Neuronal stem cell (in vitro differentiated cells): ENCODE measurements at regions not wholly inside any gene's neighbourhood (a gene's known extent, or its start where the extent isn't known, plus 50 kb on each side); places are given as distances from the start of the nearest gene placed in this dataset.

Experiments
- DNase-seq: peaks from one replicate; pipeline ENCODE4 v3.0.0-alpha.2; 2013; ENCODE audit warnings: low spot score
- H2AFZ ChIP-seq: one replicate; pipeline ENCODE4 v1.6.1; 2013; ENCODE audit warnings: mild to moderate bottlenecking, low read length, inconsistent platforms
- H2AK5ac ChIP-seq: 2 replicates; pipeline ENCODE4 v1.6.1; 2013; ENCODE audit warnings: low read depth, mild to moderate bottlenecking, inconsistent platforms, low read length, moderate library complexity, mixed read lengths
- H2BK120ac ChIP-seq: 2 replicates; pipeline ENCODE4 v1.6.1; 2013; ENCODE audit warnings: low read depth, mild to moderate bottlenecking, inconsistent platforms, low read length, moderate library complexity, mixed read lengths
- H2BK12ac ChIP-seq: one replicate; pipeline ENCODE4 v1.6.1; 2013; ENCODE audit warnings: low read length, inconsistent platforms
- H2BK15ac ChIP-seq: 2 replicates; pipeline ENCODE4 v1.6.1; 2013; ENCODE audit warnings: mild to moderate bottlenecking, low read length, inconsistent platforms, mixed read lengths
- H2BK5ac ChIP-seq: one replicate; pipeline ENCODE4 v1.6.1; 2013; ENCODE audit warnings: inconsistent platforms, mild to moderate bottlenecking, low read length, moderate library complexity
- H3K14ac ChIP-seq: one replicate; pipeline ENCODE4 v1.6.1; 2013; ENCODE audit warnings: low read length, inconsistent platforms
- H3K18ac ChIP-seq: 2 replicates; pipeline ENCODE4 v1.6.1; 2013; ENCODE audit warnings: low read length, inconsistent platforms
- H3K23ac ChIP-seq: 2 replicates; pipeline ENCODE4 v1.6.1; 2013; ENCODE audit warnings: low read depth, mild to moderate bottlenecking, mixed read lengths, low read length, inconsistent platforms; ENCODE audit not compliant: poor library complexity
- H3K27ac ChIP-seq: replicated peaks from 3 replicates; pipeline ENCODE4 v1.5.1; 2013; ENCODE audit warnings: low read length, inconsistent platforms
- H3K27me3 ChIP-seq, 3 experiments: 2 replicates each; pipeline ENCODE4 v1.6.1; 2013; ENCODE audit warnings: low read length in 3 of 3, mild to moderate bottlenecking in 2 of 3, inconsistent platforms in 1 of 3, low read depth in 1 of 3, mixed read lengths in 1 of 3, moderate library complexity in 1 of 3; ENCODE audit not compliant: control insufficient read depth in 3 of 3, insufficient read depth in 3 of 3
- H3K36me3 ChIP-seq, 2 donors: replicated peaks in 1 of 2; 2 replicates each; pipeline ENCODE4 v1.6.1; 2013; ENCODE audit warnings: low read length in 2 of 2; ENCODE audit not compliant: control insufficient read depth in 2 of 2, insufficient read depth in 2 of 2
- H3K4ac ChIP-seq: 2 replicates; pipeline ENCODE4 v1.6.1; 2013; ENCODE audit warnings: inconsistent platforms, mild to moderate bottlenecking, low read length, moderate library complexity
- H3K4me1 ChIP-seq, 2 donors: 1 replicate in 1 of 2; 2 replicates in 1 of 2; pipeline ENCODE4 v1.6.1; 2013; ENCODE audit warnings: low read length in 2 of 2, low read depth in 1 of 2; ENCODE audit not compliant: control insufficient read depth in 2 of 2, insufficient read depth in 1 of 2
- H3K4me2 ChIP-seq: one replicate; pipeline ENCODE4 v1.6.1; 2013; ENCODE audit warnings: mild to moderate bottlenecking, low read length, inconsistent platforms; ENCODE audit not compliant: insufficient read depth, poor library complexity, severe bottlenecking
- H3K4me3 ChIP-seq, 2 donors: 2 replicates each; pipeline ENCODE4 v1.5.1; 2013; ENCODE audit warnings: low read length in 2 of 2, mild to moderate bottlenecking in 2 of 2, inconsistent platforms in 1 of 2, moderate library complexity in 1 of 2
- H3K79me1 ChIP-seq: one replicate; pipeline ENCODE4 v1.6.1; 2013; ENCODE audit warnings: low read depth, mild to moderate bottlenecking, inconsistent platforms, low read length, moderate library complexity
- H3K9ac ChIP-seq: one replicate; pipeline ENCODE4 v1.6.1; 2013; ENCODE audit warnings: mild to moderate bottlenecking, low read depth, low read length, inconsistent platforms; ENCODE audit not compliant: poor library complexity
- H3K9me3 ChIP-seq, 2 donors: replicated peaks in 1 of 2; 2 replicates each; pipeline versions ENCODE3 to v1.6.1; 2013; ENCODE audit warnings: low read length in 2 of 2, mild to moderate bottlenecking in 2 of 2, inconsistent platforms in 1 of 2, low read depth in 1 of 2, mixed read lengths in 1 of 2, moderate library complexity in 1 of 2; ENCODE audit not compliant: control insufficient read depth in 2 of 2, insufficient read depth in 1 of 2
- H4K8ac ChIP-seq: one replicate; pipeline ENCODE4 v1.6.1; 2013; ENCODE audit warnings: low read depth, mild to moderate bottlenecking, inconsistent platforms, low read length, moderate library complexity
- H4K91ac ChIP-seq: one replicate; pipeline ENCODE4 v1.6.1; 2013; ENCODE audit warnings: low read length, low read depth, mild to moderate bottlenecking, inconsistent platforms; ENCODE audit not compliant: poor library complexity
- WGBS, 2 donors: extraction: QIAGEN DNeasy Blood & Tissue Kit; methylation state at CpG; one replicate each; pipeline ENCODE4 v1.1.7; 2013; ENCODE audit warnings: missing lambda C conversion rate in 2 of 2, mixed read lengths in 1 of 2; ENCODE audit not compliant: insufficient read length in 2 of 2, insufficient replicate concordance in 1 of 2; ENCODE audit errors: extremely low coverage in 2 of 2; 5-methylcytosine and 5-hydroxymethylcytosine counted together

- H3K9me3 ChIP-seq: no peaks in the 10 kb centered on the region
- H3K9ac ChIP-seq: no peak overlapping the region
- no peak overlapping the region for H2BK120ac ChIP-seq
- no peak overlapping the region for H4K91ac ChIP-seq
- no peak overlapping the region for H3K23ac ChIP-seq
- no peak overlapping the region for H3K18ac ChIP-seq
- no peaks in the 10 kb centered on the region for H3K79me1 ChIP-seq
- H3K27ac ChIP-seq: no peak overlapping the region
- DNase-seq: no peak
- no peak overlapping the region for H2BK5ac ChIP-seq
- H3K14ac ChIP-seq: no peak overlapping the region
- no peak overlapping the region for H2BK15ac ChIP-seq
- no peaks in the 10 kb centered on the region for H3K27me3 ChIP-seq
- H3K4me2 ChIP-seq: no peak overlapping the region
- no peak overlapping the region for H2BK12ac ChIP-seq
- H2AK5ac ChIP-seq: no peak overlapping the region
- H4K8ac ChIP-seq: no peak overlapping the region
- H3K4ac ChIP-seq: no peak overlapping the region
- H3K36me3 ChIP-seq: no peaks in the 10 kb centered on the region
- no peak overlapping the region for H2AFZ ChIP-seq
- peaks cover 0 to 2% of the 10 kb centered on the region in 2 donors for H3K4me1 ChIP-seq
- no peak overlapping the region for H3K4me3 ChIP-seq
Measured at GRCh38 chr4:24218566-24218965, 328.7 kb upstream of the PPARGC1A start.

- H3K4me3 ChIP-seq: no peak overlapping the region
- H3K18ac ChIP-seq: no peak overlapping the region
- H2BK120ac ChIP-seq: no peak overlapping the region
- no peak overlapping the region for H4K91ac ChIP-seq
- H4K8ac ChIP-seq: no peak overlapping the region
- H3K36me3 ChIP-seq: no peaks in the 10 kb centered on the region
- H3K27ac ChIP-seq: no peak overlapping the region
- peaks cover 0 to 2% of the 10 kb centered on the region in 2 donors for H3K4me1 ChIP-seq
- no CpG with 5 or more reads among the region's 3 CpGs for WGBS, 2 donors
- H3K14ac ChIP-seq: no peak overlapping the region
- H2BK12ac ChIP-seq: no peak overlapping the region
- no peaks in the 10 kb centered on the region for H3K79me1 ChIP-seq
- H3K4me2 ChIP-seq: no peak overlapping the region
- no peaks in the 10 kb centered on the region for H3K9me3 ChIP-seq
- H2BK5ac ChIP-seq: no peak overlapping the region
- no peak overlapping the region for H3K23ac ChIP-seq
- no peak overlapping the region for H2BK15ac ChIP-seq
- H3K27me3 ChIP-seq: no peaks in the 10 kb centered on the region
- H3K9ac ChIP-seq: no peak overlapping the region
- H3K4ac ChIP-seq: no peak overlapping the region
- no peak overlapping the region for H2AFZ ChIP-seq
- H2AK5ac ChIP-seq: no peak overlapping the region
- DNase-seq: no peak
Measured at GRCh38 chr4:24214796-24215195, 324.9 kb upstream of the PPARGC1A start.

- H3K4me3 ChIP-seq: no peak overlapping the region
- no peak overlapping the region for H3K18ac ChIP-seq
- H3K79me1 ChIP-seq: no peaks in the 10 kb centered on the region
- no peaks in the 10 kb centered on the region for H3K9me3 ChIP-seq
- H3K4me2 ChIP-seq: no peak overlapping the region
- no peak overlapping the region for H3K27ac ChIP-seq
- no peak overlapping the region for H4K91ac ChIP-seq
- no peaks in the 10 kb centered on the region for H3K36me3 ChIP-seq
- H2BK120ac ChIP-seq: no peak overlapping the region
- H2AK5ac ChIP-seq: no peak overlapping the region
- no peaks in the 10 kb centered on the region for H3K27me3 ChIP-seq
- no peak for DNase-seq
- H3K9ac ChIP-seq: no peak overlapping the region
- H3K14ac ChIP-seq: no peak overlapping the region
- no peak overlapping the region for H2BK15ac ChIP-seq
- no peak overlapping the region for H2BK12ac ChIP-seq
- no peak overlapping the region for H2AFZ ChIP-seq
- WGBS, 2 donors: no CpG with 5 or more reads among the region's 5 CpGs
- no peak overlapping the region for H4K8ac ChIP-seq
- no peak overlapping the region for H2BK5ac ChIP-seq
- no peak overlapping the region for H3K4ac ChIP-seq
- peaks cover 0 to 2% of the 10 kb centered on the region in 2 donors for H3K4me1 ChIP-seq
- no peak overlapping the region for H3K23ac ChIP-seq
Measured at GRCh38 chr4:24213961-24214360, 324.1 kb upstream of the PPARGC1A start.

GRCh38 chr4:24212642-24213041 is 322.8 kb upstream of the PPARGC1A start:
- H3K27ac ChIP-seq: no peak overlapping the region
- H3K4me1 ChIP-seq: peaks cover 0 to 2% of the 10 kb centered on the region in 2 donors
- H3K79me1 ChIP-seq: no peaks in the 10 kb centered on the region
- no peaks in the 10 kb centered on the region for H3K36me3 ChIP-seq
- no peak overlapping the region for H3K14ac ChIP-seq
- H3K9me3 ChIP-seq: no peaks in the 10 kb centered on the region
- no peak overlapping the region for H3K23ac ChIP-seq
- no peaks in the 10 kb centered on the region for H3K27me3 ChIP-seq
- WGBS, 2 donors: no CpG with 5 or more reads among the region's 4 CpGs
- H3K4me2 ChIP-seq: no peak overlapping the region
- no peak overlapping the region for H4K8ac ChIP-seq
- no peak overlapping the region for H2BK15ac ChIP-seq
- H3K4me3 ChIP-seq: no peak overlapping the region
- no peak overlapping the region for H2BK120ac ChIP-seq
- no peak overlapping the region for H3K18ac ChIP-seq
- H2BK5ac ChIP-seq: no peak overlapping the region
- no peak overlapping the region for H3K4ac ChIP-seq
- H2AK5ac ChIP-seq: no peak overlapping the region
- no peak overlapping the region for H3K9ac ChIP-seq
- DNase-seq: no peak
- no peak overlapping the region for H2AFZ ChIP-seq
- no peak overlapping the region for H2BK12ac ChIP-seq
- H4K91ac ChIP-seq: no peak overlapping the region
